ENCODE measurements at regions not wholly inside any gene's neighbourhood (a gene's known extent, or its start where the extent isn't known, plus 50 kb on each side); places are given as distances from the start of the nearest gene placed in this dataset.

DNA sequence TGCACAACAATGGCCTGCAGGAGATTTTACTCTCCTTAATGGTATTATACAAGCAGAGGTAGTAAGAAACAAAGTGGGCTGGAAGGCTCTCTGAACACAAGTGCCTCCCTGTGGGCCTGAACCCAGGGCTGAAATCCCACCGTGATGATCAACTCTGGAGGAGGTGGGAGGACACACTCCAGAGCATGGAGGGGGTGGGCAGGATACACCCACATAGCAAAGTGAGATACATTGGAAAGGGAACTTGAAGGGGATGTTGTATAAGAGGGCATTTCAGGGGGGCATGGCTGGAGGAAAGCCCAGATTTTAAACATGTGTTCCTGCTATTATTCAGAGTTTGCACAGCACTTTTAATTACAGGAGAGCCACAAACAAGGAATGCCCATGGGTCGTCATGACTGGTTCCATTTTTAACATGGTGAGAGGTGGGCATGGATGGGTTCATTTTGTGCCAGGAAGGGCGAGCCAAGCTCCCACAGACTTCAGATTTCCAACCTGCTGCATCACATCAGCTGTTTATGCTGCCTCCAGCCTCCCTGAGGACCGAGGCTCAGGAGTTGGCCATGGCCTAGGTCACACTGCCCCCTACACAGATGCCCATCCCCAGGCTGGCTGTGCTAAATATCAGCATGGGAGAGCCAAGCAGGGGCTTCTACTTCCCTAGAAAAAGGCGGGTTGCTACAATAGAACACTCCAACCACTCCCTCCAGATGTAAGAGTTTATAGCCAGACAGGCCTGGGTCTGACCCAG lies 416.2 kb upstream of the ID2 start:
- Histone ChIP-seq H2AFZ (ENCODE audit: low read depth, low read length) (no peak overlapping the region), H2BK120ac (ENCODE audit: low read depth, low read length) (no peak overlapping the region), H2BK5ac (ENCODE audit: low read depth, low read length, poor library complexity, severe bottlenecking) (no peak overlapping the region), H3K14ac (ENCODE audit: low read length in 2 of 2) (no peak overlapping the region), H3K36me3 (ENCODE audit: control insufficient read depth in 1 of 2, insufficient read depth in 2 of 2, low read depth in 1 of 2, low read length in 2 of 2) (no peaks in the 10 kb centered on the region), H3K9me3 (ENCODE audit: control insufficient read depth, low read length) (no peaks in the 10 kb centered on the region), H3K4me3 (ENCODE audit: insufficient read depth in 1 of 2, low read depth in 1 of 2, low read length in 2 of 2) (no peak overlapping the region), H3K4me2 (ENCODE audit: low read length, poor library complexity, severe bottlenecking) (no peak overlapping the region), H2BK15ac (ENCODE audit: low read depth, poor library complexity, severe bottlenecking) (no peak overlapping the region), H2BK12ac (ENCODE audit: low read length in 2 of 2) (no peak overlapping the region), H3K9ac (ENCODE audit: low read length) (no peak overlapping the region), H3K23ac (ENCODE audit: low read length in 2 of 2) (no peak overlapping the region), H4K8ac (ENCODE audit: low read length) (no peak overlapping the region), H3K4me1 (ENCODE audit: control insufficient read depth, insufficient read depth, low read depth, low read length) (peaks cover 2% of the 10 kb centered on the region), H3K18ac (ENCODE audit: low read depth in 1 of 2, low read length in 2 of 2) (no peak overlapping the region), H2AK5ac (ENCODE audit: low read length, severe bottlenecking) (no peak overlapping the region), H3K27ac (ENCODE audit: low read length, poor library complexity, severe bottlenecking) (no peak overlapping the region), H4K91ac (ENCODE audit: low read length) (no peak overlapping the region), H3K4ac (ENCODE audit: low read depth in 1 of 2, low read length in 2 of 2) (no peak overlapping the region), H3K79me1 (replicated peaks; ENCODE audit: low read length, poor library complexity, severe bottlenecking) (no peaks in the 10 kb centered on the region), H3K27me3 (ENCODE audit: control insufficient read depth in 1 of 2, insufficient read depth in 1 of 2, low read length in 2 of 2) (no peaks in the 10 kb centered on the region)
- no peak for DNase-seq
- WGBS, result 74% methylated on average over 5 of the region's 5 CpGs

DNA sequence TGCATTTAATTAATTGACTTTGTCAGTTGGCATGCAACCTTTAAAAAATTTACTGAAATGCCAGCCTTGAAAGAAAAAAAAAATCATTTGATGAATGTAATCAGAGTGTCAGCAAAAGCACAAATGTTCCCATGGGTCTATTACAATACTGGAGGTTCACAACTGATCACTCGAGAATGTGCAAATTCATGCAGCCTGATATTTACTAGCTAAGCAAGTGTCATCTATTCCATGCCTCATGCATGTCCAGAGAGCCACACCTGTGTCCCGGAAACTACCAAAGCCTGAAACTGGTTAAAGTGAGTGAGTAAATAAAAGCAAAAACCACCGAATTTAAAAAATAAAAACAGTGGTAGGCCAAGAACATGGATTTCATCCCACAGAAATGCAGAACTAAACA lies 415.3 kb upstream of the ID2 start:
- Histone ChIP-seq H3K27ac (ENCODE audit: low read length, poor library complexity, severe bottlenecking) (no peak overlapping the region), H2BK15ac (ENCODE audit: low read depth, poor library complexity, severe bottlenecking) (no peak overlapping the region), H4K8ac (ENCODE audit: low read length) (no peak overlapping the region), H2BK5ac (ENCODE audit: low read depth, low read length, poor library complexity, severe bottlenecking) (no peak overlapping the region), H3K79me1 (replicated peaks; ENCODE audit: low read length, poor library complexity, severe bottlenecking) (no peaks in the 10 kb centered on the region), H2BK120ac (ENCODE audit: low read depth, low read length) (no peak overlapping the region), H4K91ac (ENCODE audit: low read length) (no peak overlapping the region), H3K36me3 (ENCODE audit: control insufficient read depth in 1 of 2, insufficient read depth in 2 of 2, low read depth in 1 of 2, low read length in 2 of 2) (no peaks in the 10 kb centered on the region), H3K4me2 (ENCODE audit: low read length, poor library complexity, severe bottlenecking) (no peak overlapping the region), H3K4ac (ENCODE audit: low read depth in 1 of 2, low read length in 2 of 2) (no peak overlapping the region), H3K23ac (ENCODE audit: low read length in 2 of 2) (no peak overlapping the region), H3K27me3 (ENCODE audit: control insufficient read depth in 1 of 2, insufficient read depth in 1 of 2, low read length in 2 of 2) (no peaks in the 10 kb centered on the region), H3K18ac (ENCODE audit: low read depth in 1 of 2, low read length in 2 of 2) (no peak overlapping the region), H3K4me1 (ENCODE audit: control insufficient read depth, insufficient read depth, low read depth, low read length) (peaks cover 2% of the 10 kb centered on the region), H2AFZ (ENCODE audit: low read depth, low read length) (no peak overlapping the region), H3K14ac (ENCODE audit: low read length in 2 of 2) (no peak overlapping the region), H2BK12ac (ENCODE audit: low read length in 2 of 2) (no peak overlapping the region), H3K9ac (ENCODE audit: low read length) (no peak overlapping the region), H3K9me3 (ENCODE audit: control insufficient read depth, low read length) (no peaks in the 10 kb centered on the region), H2AK5ac (ENCODE audit: low read length, severe bottlenecking) (no peak overlapping the region), H3K4me3 (ENCODE audit: insufficient read depth in 1 of 2, low read depth in 1 of 2, low read length in 2 of 2) (no peak overlapping the region)
- no peak for DNase-seq
- WGBS, result 100% methylated on average over 2 of the region's 3 CpGs

DNA sequence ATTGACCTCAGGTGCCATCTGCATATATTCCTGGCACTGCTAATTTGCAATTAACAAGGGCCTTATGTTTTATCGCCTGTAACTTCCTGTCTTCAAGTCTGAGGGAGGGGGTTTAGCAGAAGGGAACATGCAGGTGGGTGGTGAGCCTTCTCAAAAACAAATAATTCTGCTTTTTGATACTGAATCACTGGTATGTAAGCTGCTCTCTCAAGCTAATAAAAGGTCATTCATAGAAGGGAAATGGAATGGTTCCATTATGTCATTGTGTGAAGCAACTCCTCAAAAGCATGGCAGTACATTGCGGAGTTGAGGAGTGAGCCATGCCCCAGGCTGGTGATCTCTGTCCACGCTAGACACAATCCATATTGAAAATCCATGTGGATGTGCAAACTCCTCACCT lies 414.8 kb upstream of the ID2 start:
- Histone ChIP-seq H4K8ac (ENCODE audit: low read length) (no peak overlapping the region), H3K9ac (ENCODE audit: low read length) (no peak overlapping the region), H3K9me3 (ENCODE audit: control insufficient read depth, low read length) (no peaks in the 10 kb centered on the region), H3K4me1 (ENCODE audit: control insufficient read depth, insufficient read depth, low read depth, low read length) (peaks cover 2% of the 10 kb centered on the region), H3K4ac (ENCODE audit: low read depth in 1 of 2, low read length in 2 of 2) (no peak overlapping the region), H3K4me3 (ENCODE audit: insufficient read depth in 1 of 2, low read depth in 1 of 2, low read length in 2 of 2) (no peak overlapping the region), H3K4me2 (ENCODE audit: low read length, poor library complexity, severe bottlenecking) (no peak overlapping the region), H3K23ac (ENCODE audit: low read length in 2 of 2) (no peak overlapping the region), H3K14ac (ENCODE audit: low read length in 2 of 2) (no peak overlapping the region), H3K79me1 (replicated peaks; ENCODE audit: low read length, poor library complexity, severe bottlenecking) (no peaks in the 10 kb centered on the region), H3K27me3 (ENCODE audit: control insufficient read depth in 1 of 2, insufficient read depth in 1 of 2, low read length in 2 of 2) (no peaks in the 10 kb centered on the region), H2BK15ac (ENCODE audit: low read depth, poor library complexity, severe bottlenecking) (no peak overlapping the region), H2BK12ac (ENCODE audit: low read length in 2 of 2) (no peak overlapping the region), H2BK5ac (ENCODE audit: low read depth, low read length, poor library complexity, severe bottlenecking) (no peak overlapping the region), H3K27ac (ENCODE audit: low read length, poor library complexity, severe bottlenecking) (no peak overlapping the region), H2AK5ac (ENCODE audit: low read length, severe bottlenecking) (no peak overlapping the region), H4K91ac (ENCODE audit: low read length) (no peak overlapping the region), H3K18ac (ENCODE audit: low read depth in 1 of 2, low read length in 2 of 2) (no peak overlapping the region), H2AFZ (ENCODE audit: low read depth, low read length) (no peak overlapping the region), H3K36me3 (ENCODE audit: control insufficient read depth in 1 of 2, insufficient read depth in 2 of 2, low read depth in 1 of 2, low read length in 2 of 2) (no peaks in the 10 kb centered on the region), H2BK120ac (ENCODE audit: low read depth, low read length) (no peak overlapping the region)
- over 99% methylated on average over 3 of the region's 3 CpGs for WGBS
- DNase-seq, result no peak

DNA sequence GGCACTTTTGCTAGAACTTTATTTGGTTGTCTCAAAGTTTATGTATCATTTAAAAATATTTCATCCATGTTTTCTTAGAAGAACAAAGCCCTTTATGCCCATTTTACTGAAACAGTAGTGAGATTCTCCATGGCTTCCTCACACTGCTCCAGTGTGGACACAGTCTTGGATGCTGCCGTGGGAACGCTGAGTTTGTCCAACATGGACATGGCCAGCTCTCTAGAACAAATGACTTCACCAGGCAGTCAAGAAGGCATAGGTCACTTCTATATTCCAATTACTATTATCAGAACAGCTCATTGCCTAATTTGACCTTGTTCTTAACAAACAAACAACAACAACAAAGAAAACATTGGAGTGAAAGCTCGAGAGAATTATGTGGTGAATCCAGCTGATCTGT lies 414.1 kb upstream of the ID2 start:
- no peak overlapping the region for H3K14ac ChIP-seq (ENCODE audit: low read length in 2 of 2)
- no peak overlapping the region for H3K4me2 ChIP-seq (ENCODE audit: low read length, poor library complexity, severe bottlenecking)
- 84% methylated on average over 3 of the region's 3 CpGs for whole genome bisulfite sequencing
- H3K4me1 ChIP-seq (ENCODE audit: control insufficient read depth, insufficient read depth, low read depth, low read length), result peaks cover 2% of the 10 kb centered on the region
- no peaks in the 10 kb centered on the region for H3K79me1 ChIP-seq (replicated peaks; ENCODE audit: low read length, poor library complexity, severe bottlenecking)
- no peak overlapping the region for H2BK12ac ChIP-seq (ENCODE audit: low read length in 2 of 2)
- H2AFZ ChIP-seq (ENCODE audit: low read depth, low read length), result no peak overlapping the region
- H2BK15ac ChIP-seq (ENCODE audit: low read depth, poor library complexity, severe bottlenecking), result no peak overlapping the region
- H3K4me3 ChIP-seq (ENCODE audit: insufficient read depth in 1 of 2, low read depth in 1 of 2, low read length in 2 of 2), result no peak overlapping the region
- no peaks in the 10 kb centered on the region for H3K36me3 ChIP-seq (ENCODE audit: control insufficient read depth in 1 of 2, insufficient read depth in 2 of 2, low read depth in 1 of 2, low read length in 2 of 2)
- no peak overlapping the region for H3K18ac ChIP-seq (ENCODE audit: low read depth in 1 of 2, low read length in 2 of 2)
- no peak overlapping the region for H3K9ac ChIP-seq (ENCODE audit: low read length)
- no peaks in the 10 kb centered on the region for H3K9me3 ChIP-seq (ENCODE audit: control insufficient read depth, low read length)
- no peak overlapping the region for H3K27ac ChIP-seq (ENCODE audit: low read length, poor library complexity, severe bottlenecking)
- no peaks in the 10 kb centered on the region for H3K27me3 ChIP-seq (ENCODE audit: control insufficient read depth in 1 of 2, insufficient read depth in 1 of 2, low read length in 2 of 2)
- H4K8ac ChIP-seq (ENCODE audit: low read length), result no peak overlapping the region
- no peak overlapping the region for H2BK120ac ChIP-seq (ENCODE audit: low read depth, low read length)
- no peak overlapping the region for H2AK5ac ChIP-seq (ENCODE audit: low read length, severe bottlenecking)
- no peak overlapping the region for H2BK5ac ChIP-seq (ENCODE audit: low read depth, low read length, poor library complexity, severe bottlenecking)
- H3K4ac ChIP-seq (ENCODE audit: low read depth in 1 of 2, low read length in 2 of 2), result no peak overlapping the region
- H3K23ac ChIP-seq (ENCODE audit: low read length in 2 of 2), result no peak overlapping the region
- DNase-seq, result no peak
- no peak overlapping the region for H4K91ac ChIP-seq (ENCODE audit: low read length)

All from mesenchymal stem cell (in vitro differentiated cells and primary cell).